ENCODE measurements at regions not wholly inside any gene's neighbourhood (a gene's known extent, or its start where the extent isn't known, plus 50 kb on each side); places are given as distances from the start of the nearest gene placed in this dataset.

DNA sequence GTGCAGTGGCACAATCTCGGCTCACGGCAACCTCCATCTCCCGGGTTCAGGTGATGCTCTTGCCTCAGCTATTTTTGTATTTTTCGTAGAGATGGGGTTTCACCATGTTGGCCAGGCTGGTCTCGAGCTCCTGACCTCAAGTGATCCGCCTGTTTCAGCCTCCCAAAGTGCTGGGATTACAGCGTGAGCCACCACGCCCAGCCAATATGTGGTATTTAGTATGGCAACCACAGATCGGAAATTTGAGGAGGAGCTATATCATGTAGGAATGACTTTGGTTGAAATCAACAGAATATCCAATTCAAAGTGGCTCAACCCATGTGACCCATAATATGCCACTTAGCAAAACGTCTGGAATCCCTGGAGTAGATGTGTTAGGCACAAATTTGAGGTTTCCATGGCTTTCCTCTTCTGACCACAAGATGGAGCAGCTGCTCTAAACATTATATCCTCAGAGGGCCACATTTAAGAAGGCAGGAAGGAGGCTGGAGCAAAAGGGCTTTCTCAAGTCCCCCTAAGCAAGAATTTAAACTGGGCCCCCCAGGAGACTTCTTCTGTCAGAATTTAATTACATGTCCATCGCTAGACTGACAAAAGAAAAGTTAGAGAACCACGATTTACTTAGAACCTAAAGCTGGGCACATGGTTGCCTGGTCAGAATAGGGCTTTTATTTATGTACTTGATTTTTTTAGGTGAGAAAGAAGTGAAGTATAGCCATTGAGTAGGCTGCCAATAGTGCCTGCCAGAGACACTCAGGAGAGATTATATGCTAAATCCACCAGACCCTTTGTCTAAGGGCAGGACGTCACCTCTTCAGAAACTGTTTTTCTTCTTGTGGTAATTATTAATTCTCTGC lies 49.6 kb upstream of the ITSN2 start:
- DNase-seq, result peak; percentile 77
- in situ Hi-C loops (cut with HindIII; ENCODE audit: low pct_ligation_motif_present, low pct_unique_long_range_greater_than_20kb, low sequenced_read_pairs), result loop anchor here (25.0 kb wide), 1 partner anchor 402 kb away; no protein-coding TSS in a partner anchor
